Left lung (tissue), 4 donors: ENCODE measurements at regions not wholly inside any gene's neighbourhood (a gene's known extent, or its start where the extent isn't known, plus 50 kb on each side); places are given as distances from the start of the nearest gene placed in this dataset.

ENCODE experiments used
- ATAC-seq: fragments of 200-7000 bp; cut with Tn5 transposase; one replicate; pipeline ENCODE4 v1.9.1; 2020; ENCODE audit warnings: moderate library complexity
- DNase-seq, 4 donors: peaks; one replicate each; pipeline ENCODE4 v3.0.0-alpha.2; 2013 to 2020
- H3K27ac ChIP-seq, 2 donors: fragments of 200-600 bp; sonication (generic) in 1 of 2; one replicate each; pipeline versions ENCODE4 v1.5.0 to v1.8.0; 2020 to 2021
- H3K27me3 ChIP-seq, 2 donors: fragments of 200-600 bp; sonication (generic) in 1 of 2; one replicate each; pipeline versions ENCODE4 v1.5.0 to v1.8.0; 2020 to 2021
- H3K36me3 ChIP-seq, 2 donors: fragments of 200-600 bp; sonication (generic) in 1 of 2; one replicate each; pipeline versions ENCODE4 v1.5.0 to v1.8.0; 2020 to 2021
- H3K4me1 ChIP-seq, 2 donors: fragments of 200-600 bp; one replicate each; pipeline ENCODE4 v1.8.0; 2021
- H3K4me3 ChIP-seq, 2 donors: fragments of 200-600 bp; sonication (generic) in 1 of 2; one replicate each; pipeline versions ENCODE4 v1.5.0 to v1.8.0; 2020 to 2021; ENCODE audit warnings: mild to moderate bottlenecking in 1 of 2
- H3K9me3 ChIP-seq, 2 donors: fragments of 200-600 bp; sonication (generic) in 1 of 2; one replicate each; pipeline versions ENCODE4 v1.5.0 to v1.8.0; 2020 to 2021
- intact Hi-C, 2 donors: fragments of 100-400 bp; cut with DNase I; formaldehyde crosslinking; loops; one replicate each; pipeline versions ENCODE4 v1.11.2 to v1.14.2; 2022
- TF ChIP-seq, protein P1 (sequence below), 2 donors: fragments of 200-600 bp; sonication (generic) in 1 of 2; IDR thresholded peaks; one replicate each; pipeline versions ENCODE4 v1.5.0 to v1.8.0; 2021; ENCODE audit warnings: antibody characterized with exemption in 2 of 2
- donor health status: DM: no; HTN: yes; CAD: no.
- donor health status: DM: no; HTN: no; CAD: no.

DNA sequence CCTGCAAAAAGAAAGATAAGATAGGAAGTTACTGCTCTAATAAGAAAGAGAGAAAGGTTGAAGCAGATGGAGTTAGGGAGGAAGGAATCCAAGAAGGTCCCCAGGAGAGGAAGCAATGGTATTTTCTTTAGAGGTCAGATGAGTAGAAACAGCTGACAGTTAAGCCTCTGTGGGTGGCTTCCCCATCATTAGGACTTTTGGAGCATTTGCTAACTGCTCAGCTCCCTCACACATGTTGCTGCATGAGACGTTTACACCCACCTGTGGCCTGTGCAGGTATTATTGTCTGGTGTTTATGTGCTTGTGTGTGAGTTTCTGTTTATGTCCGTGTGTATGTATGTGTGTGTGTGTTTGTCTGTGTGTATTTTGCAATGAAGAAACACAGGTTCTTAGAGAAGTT lies 346.8 kb downstream of the RAB28 start:
- H3K9me3 ChIP-seq = peaks cover 0 to 5% of the 10 kb centered on the region in 2 donors
- H3K27me3 ChIP-seq = no peaks in the 10 kb centered on the region
- DNase-seq (no peak), ATAC-seq (no peak)
- intact Hi-C loops = no loop called here
- H3K4me3 ChIP-seq = no peak overlapping the region
- H3K36me3 ChIP-seq = no peaks in the 10 kb centered on the region
- TF ChIP-seq, protein P1, sequence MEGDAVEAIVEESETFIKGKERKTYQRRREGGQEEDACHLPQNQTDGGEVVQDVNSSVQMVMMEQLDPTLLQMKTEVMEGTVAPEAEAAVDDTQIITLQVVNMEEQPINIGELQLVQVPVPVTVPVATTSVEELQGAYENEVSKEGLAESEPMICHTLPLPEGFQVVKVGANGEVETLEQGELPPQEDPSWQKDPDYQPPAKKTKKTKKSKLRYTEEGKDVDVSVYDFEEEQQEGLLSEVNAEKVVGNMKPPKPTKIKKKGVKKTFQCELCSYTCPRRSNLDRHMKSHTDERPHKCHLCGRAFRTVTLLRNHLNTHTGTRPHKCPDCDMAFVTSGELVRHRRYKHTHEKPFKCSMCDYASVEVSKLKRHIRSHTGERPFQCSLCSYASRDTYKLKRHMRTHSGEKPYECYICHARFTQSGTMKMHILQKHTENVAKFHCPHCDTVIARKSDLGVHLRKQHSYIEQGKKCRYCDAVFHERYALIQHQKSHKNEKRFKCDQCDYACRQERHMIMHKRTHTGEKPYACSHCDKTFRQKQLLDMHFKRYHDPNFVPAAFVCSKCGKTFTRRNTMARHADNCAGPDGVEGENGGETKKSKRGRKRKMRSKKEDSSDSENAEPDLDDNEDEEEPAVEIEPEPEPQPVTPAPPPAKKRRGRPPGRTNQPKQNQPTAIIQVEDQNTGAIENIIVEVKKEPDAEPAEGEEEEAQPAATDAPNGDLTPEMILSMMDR (IDR thresholded peaks at IDR 0.05) = no peak
- H3K4me1 ChIP-seq = no peaks in the 10 kb centered on the region
- no peak overlapping the region for H3K27ac ChIP-seq

DNA sequence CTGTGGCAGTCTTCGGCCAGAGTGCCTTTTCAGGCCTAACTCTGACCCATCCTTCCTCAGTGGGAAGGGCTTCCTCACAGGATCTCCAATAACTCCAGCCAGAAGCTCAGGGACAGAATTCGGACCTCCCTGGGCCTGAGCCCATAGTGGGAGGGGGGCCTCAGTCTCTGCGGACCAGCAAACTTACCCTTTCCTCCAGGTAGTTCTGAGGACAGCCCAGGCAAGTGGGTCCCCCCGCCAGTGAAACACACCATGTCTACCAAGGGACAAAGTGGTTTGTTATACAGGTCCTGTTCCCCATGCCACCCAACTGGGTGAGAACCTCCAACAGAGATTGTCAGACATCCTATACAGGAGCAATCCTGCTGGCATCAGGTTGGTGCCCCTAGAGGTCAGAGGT lies 350.4 kb downstream of the RAB28 start:
- TF ChIP-seq, protein P1 (IDR thresholded peaks at IDR 0.05) = no peak
- intact Hi-C loops = no loop called here
- DNase-seq (no peak), ATAC-seq (no peak)
- H3K27ac ChIP-seq = no peak overlapping the region
- H3K9me3 ChIP-seq = peaks cover 0 to 5% of the 10 kb centered on the region in 2 donors
- H3K4me1 ChIP-seq = no peaks in the 10 kb centered on the region
- no peak overlapping the region for H3K4me3 ChIP-seq
- H3K27me3 ChIP-seq = no peaks in the 10 kb centered on the region
- H3K36me3 ChIP-seq = no peaks in the 10 kb centered on the region

DNA sequence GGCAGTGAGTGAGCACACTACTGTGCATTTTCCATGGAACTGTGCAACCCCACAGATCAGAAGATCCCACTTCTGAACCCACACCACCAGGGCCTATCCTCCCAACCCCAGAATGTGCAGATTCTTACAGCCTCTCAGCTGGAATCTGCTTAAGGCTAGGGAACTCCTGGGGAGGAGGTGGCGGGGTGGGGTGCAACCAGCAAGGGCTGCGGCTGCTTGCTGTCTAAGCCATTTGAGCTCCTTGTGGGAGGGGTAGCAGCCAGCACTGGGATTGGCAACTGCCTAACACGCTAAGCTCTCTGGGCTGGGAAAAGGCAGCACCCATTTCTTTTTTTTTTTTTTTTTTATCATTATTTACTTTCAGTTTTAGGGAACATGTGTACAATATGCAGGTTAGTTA lies 353.3 kb downstream of the RAB28 start:
- TF ChIP-seq, protein P1 (IDR thresholded peaks at IDR 0.05) = no peak
- Histone ChIP-seq H3K36me3 (no peaks in the 10 kb centered on the region), H3K27me3 (no peaks in the 10 kb centered on the region), H3K4me3 (no peak overlapping the region), H3K9me3 (peaks cover 0 to 5% of the 10 kb centered on the region in 2 donors), H3K4me1 (no peaks in the 10 kb centered on the region), H3K27ac (no peak overlapping the region)
- intact Hi-C loops = no loop called here
- no peak for ATAC-seq
- no peak for DNase-seq

DNA sequence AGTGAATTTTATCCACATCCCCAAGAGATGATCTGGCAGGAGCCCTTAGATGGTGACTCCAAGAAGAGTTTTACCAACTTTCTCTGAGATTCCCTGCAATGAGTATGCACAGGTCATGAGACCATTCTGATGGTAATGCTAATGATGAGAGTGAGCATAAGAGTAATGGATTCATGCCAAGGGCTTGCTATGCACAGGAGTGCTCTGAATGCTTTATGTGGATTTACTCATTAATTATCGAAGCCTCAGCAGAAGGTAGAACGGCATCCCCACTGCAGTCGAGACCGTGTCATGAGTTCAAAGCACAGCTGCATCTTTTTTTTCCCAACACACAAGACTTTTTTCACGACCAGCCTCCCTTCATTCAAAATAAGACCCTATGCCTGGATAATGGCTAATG lies 355.0 kb downstream of the RAB28 start:
- intact Hi-C loops = no loop called here
- no peak for ATAC-seq
- DNase-seq = no peak
- Histone ChIP-seq H3K27me3 (no peaks in the 10 kb centered on the region), H3K9me3 (peaks cover 0 to 5% of the 10 kb centered on the region in 2 donors), H3K4me3 (no peak overlapping the region), H3K36me3 (no peaks in the 10 kb centered on the region), H3K27ac (no peak overlapping the region), H3K4me1 (no peaks in the 10 kb centered on the region)
- TF ChIP-seq, protein P1 (IDR thresholded peaks at IDR 0.05) = no peak

DNA sequence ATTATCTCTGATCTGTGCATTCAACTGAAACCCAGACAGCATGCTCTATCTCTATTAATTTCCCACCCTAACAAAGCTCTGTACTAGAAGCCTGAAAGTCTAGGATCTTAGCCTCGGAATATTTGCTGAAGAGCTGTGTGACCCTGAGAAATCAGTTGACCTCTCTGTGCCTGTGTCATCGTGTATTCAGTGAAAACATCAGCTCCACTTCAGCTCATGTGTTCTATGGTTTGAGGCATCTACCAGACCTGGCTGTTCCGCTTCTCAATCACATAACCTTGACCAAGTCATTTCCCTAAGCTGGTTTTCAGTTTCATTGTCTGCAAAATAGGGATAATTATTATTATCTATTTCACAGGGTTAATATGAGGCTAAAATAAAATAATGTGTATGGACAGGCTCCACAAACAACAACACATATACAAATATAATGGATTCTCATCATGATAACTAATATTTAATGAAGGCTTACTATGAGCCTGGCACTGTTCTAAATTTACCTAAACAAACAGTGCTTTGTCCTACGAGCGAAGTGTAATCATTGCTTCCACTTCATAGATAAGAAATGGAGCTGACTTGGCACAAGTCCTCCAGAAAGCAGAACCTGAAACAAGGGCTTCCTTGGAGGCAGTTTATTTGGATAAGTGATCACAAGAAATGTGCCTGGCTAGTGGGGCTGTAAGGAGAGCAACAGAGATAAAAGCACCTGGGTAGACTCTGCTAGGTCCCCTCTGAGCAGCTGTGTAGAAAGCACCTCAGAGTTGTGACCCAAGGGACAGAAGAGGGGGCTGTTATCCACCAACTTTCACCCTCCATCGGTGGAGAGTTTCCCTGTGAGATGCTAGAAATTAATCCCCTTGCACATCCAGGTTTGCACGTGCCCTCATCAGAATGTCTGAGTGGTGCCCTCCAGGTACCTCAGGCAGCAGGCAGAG lies 356.9 kb downstream of the RAB28 start:
- H3K27me3 ChIP-seq = no peaks in the 10 kb centered on the region
- peak in 1 of 4 donors; percentile 40 for DNase-seq
- TF ChIP-seq, protein P1 (IDR thresholded peaks at IDR 0.05) = no peak
- no peaks in the 10 kb centered on the region for H3K36me3 ChIP-seq
- peak; percentile 92 for ATAC-seq
- intact Hi-C loops = no loop called here
- no peaks in the 10 kb centered on the region for H3K9me3 ChIP-seq
- no peak overlapping the region for H3K27ac ChIP-seq
- no peak overlapping the region for H3K4me3 ChIP-seq
- no peaks in the 10 kb centered on the region for H3K4me1 ChIP-seq
